Transverse colon (tissue), 4 donors: ENCODE measurements at regions not wholly inside any gene's neighbourhood (a gene's known extent, or its start where the extent isn't known, plus 50 kb on each side); places are given as distances from the start of the nearest gene placed in this dataset.

Experiments used
- CTCF ChIP-seq, 5 experiments: fragments of 200-600 bp in 3 of 5; fragments of 450-650 bp in 2 of 5; sonication (generic) in 3 of 5; IDR thresholded peaks; 1 replicate in 2 of 5; 2 replicates in 3 of 5; pipeline ENCODE4 v1.5.1; 2016 to 2017; ENCODE audit warnings: antibody characterized with exemption in 5 of 5, inconsistent platforms in 3 of 5, mild to moderate bottlenecking in 2 of 5, moderate library complexity in 1 of 5
- POLR2A ChIP-seq: fragments of 450-650 bp; IDR thresholded peaks from one replicate; pipeline ENCODE4 v1.6.1; 2016; ENCODE audit warnings: antibody characterized with exemption, mild to moderate bottlenecking, moderate library complexity
- POLR2AphosphoS5 ChIP-seq, 3 donors: sonication (generic); formaldehyde crosslinking; IDR thresholded peaks; one replicate each; pipeline ENCODE4 v1.6.1; 2016; ENCODE audit warnings: antibody characterized with exemption in 3 of 3

GRCh38 chr21:17231771-17232170 lies 281.1 kb upstream of the CXADR start:
- TF ChIP-seq POLR2A (no peak), CTCF (IDR thresholded peaks at IDR 0.05) (no peak), POLR2AphosphoS5 (IDR thresholded peaks at IDR 0.05) (no peak)
